Osteoblast (primary cell): ENCODE measurements at regions not wholly inside any gene's neighbourhood (a gene's known extent, or its start where the extent isn't known, plus 50 kb on each side); places are given as distances from the start of the nearest gene placed in this dataset.

Source experiments
- DNase-seq: peaks from one replicate; pipeline ENCODE4 v3.0.0; 2011; ENCODE audit warnings: low spot score, mixed read lengths; ENCODE audit not compliant: insufficient read length; ENCODE audit errors: missing footprints
- H2AFZ ChIP-seq: 2 replicates; pipeline ENCODE4 v1.6.0; 2011; ENCODE audit warnings: mild to moderate bottlenecking, low read length
- H3K27ac ChIP-seq: 2 replicates; pipeline ENCODE4 v1.5.1; 2011; ENCODE audit warnings: mild to moderate bottlenecking, low read depth, low read length, moderate library complexity
- H3K27me3 ChIP-seq: 2 replicates; pipeline ENCODE4 v1.6.0; 2012; ENCODE audit warnings: mild to moderate bottlenecking, control low read depth, inconsistent platforms, low read length, moderate library complexity; ENCODE audit not compliant: insufficient read depth
- H3K36me3 ChIP-seq: 2 replicates; pipeline ENCODE4 v1.5.1; 2011; ENCODE audit warnings: mild to moderate bottlenecking, low read length, control low read depth, moderate library complexity; ENCODE audit not compliant: insufficient read depth
- H3K4me1 ChIP-seq: 2 replicates; pipeline ENCODE4 v1.5.1; 2011; ENCODE audit warnings: mild to moderate bottlenecking, low read length, control low read depth, moderate library complexity; ENCODE audit not compliant: insufficient read depth
- H3K4me2 ChIP-seq: 2 replicates; pipeline ENCODE4 v1.6.0; 2011; ENCODE audit warnings: mild to moderate bottlenecking, low read length; ENCODE audit not compliant: insufficient read depth
- H3K4me3 ChIP-seq: fragments of 200-600 bp; sonication (generic); 3 replicates; pipeline ENCODE4 v1.5.1; 2012; ENCODE audit warnings: mild to moderate bottlenecking, low read length, inconsistent platforms; ENCODE audit not compliant: insufficient read depth
- H3K79me2 ChIP-seq: 2 replicates; pipeline ENCODE4 v1.6.0; 2012; ENCODE audit warnings: mild to moderate bottlenecking, low read length, control low read depth, inconsistent platforms; ENCODE audit not compliant: insufficient read depth
- H3K9me3 ChIP-seq: 2 replicates; pipeline ENCODE4 v1.5.1; 2011; ENCODE audit warnings: low read depth, low read length, control low read depth
- H4K20me1 ChIP-seq: 2 replicates; pipeline ENCODE4 v1.6.0; 2012; ENCODE audit warnings: mild to moderate bottlenecking, low read length, control low read depth; ENCODE audit not compliant: insufficient read depth
- CTCF ChIP-seq: IDR thresholded peaks from 2 replicates; pipeline ENCODE4 v1.5.1; 2011; ENCODE audit warnings: mild to moderate bottlenecking, low read depth, low read length, moderate library complexity; ENCODE audit errors: extremely low read depth

- no peak for TF ChIP-seq CTCF
- Histone ChIP-seq H3K27ac (no peak overlapping the region), H3K4me1 (no peaks in the 10 kb centered on the region), H3K4me2 (no peak overlapping the region), H3K9me3 (no peaks in the 10 kb centered on the region), H2AFZ (no peak overlapping the region), H3K79me2 (no peaks in the 10 kb centered on the region), H3K27me3 (no peaks in the 10 kb centered on the region), H4K20me1 (no peaks in the 10 kb centered on the region), H3K36me3 (no peaks in the 10 kb centered on the region), H3K4me3 (no peak overlapping the region)
- DNase-seq, result no peak
Measured at GRCh38 chr18:61096226-61096625, 237.0 kb upstream of the CDH20 start.

- no peaks in the 10 kb centered on the region for H3K27me3 ChIP-seq
- no peak overlapping the region for H3K4me3 ChIP-seq
- DNase-seq, result no peak
- no peaks in the 10 kb centered on the region for H3K36me3 ChIP-seq
- no peak overlapping the region for H3K27ac ChIP-seq
- no peak overlapping the region for H2AFZ ChIP-seq
- H4K20me1 ChIP-seq, result no peaks in the 10 kb centered on the region
- no peaks in the 10 kb centered on the region for H3K79me2 ChIP-seq
- H3K4me2 ChIP-seq, result no peak overlapping the region
- TF ChIP-seq CTCF, result no peak
- no peaks in the 10 kb centered on the region for H3K9me3 ChIP-seq
- H3K4me1 ChIP-seq, result no peaks in the 10 kb centered on the region
Measured at GRCh38 chr18:61107113-61107512, 226.1 kb upstream of the CDH20 start.

GRCh38 chr18:61108706-61109105 lies 224.5 kb upstream of the CDH20 start:
- Histone ChIP-seq H3K4me2 (no peak overlapping the region), H3K36me3 (no peaks in the 10 kb centered on the region), H3K9me3 (no peaks in the 10 kb centered on the region), H3K4me3 (no peak overlapping the region), H3K4me1 (no peaks in the 10 kb centered on the region), H3K27ac (no peak overlapping the region), H3K27me3 (no peaks in the 10 kb centered on the region), H2AFZ (no peak overlapping the region), H3K79me2 (no peaks in the 10 kb centered on the region), H4K20me1 (no peaks in the 10 kb centered on the region)
- DNase-seq, result no peak
- TF ChIP-seq CTCF, result no peak

GRCh38 chr18:61123309-61123708 lies 209.9 kb upstream of the CDH20 start:
- H3K4me1 ChIP-seq, result no peaks in the 10 kb centered on the region
- H4K20me1 ChIP-seq, result no peaks in the 10 kb centered on the region
- no peaks in the 10 kb centered on the region for H3K79me2 ChIP-seq
- TF ChIP-seq CTCF, result no peak
- no peak overlapping the region for H3K4me3 ChIP-seq
- no peaks in the 10 kb centered on the region for H3K9me3 ChIP-seq
- H2AFZ ChIP-seq, result no peak overlapping the region
- no peaks in the 10 kb centered on the region for H3K36me3 ChIP-seq
- no peak overlapping the region for H3K27ac ChIP-seq
- H3K27me3 ChIP-seq, result no peaks in the 10 kb centered on the region
- DNase-seq, result no peak
- no peak overlapping the region for H3K4me2 ChIP-seq
